DOHH2 (cell line): ENCODE measurements at regions not wholly inside any gene's neighbourhood (a gene's known extent, or its start where the extent isn't known, plus 50 kb on each side); places are given as distances from the start of the nearest gene placed in this dataset.
"Not testable (repeated sequence)": the region's sequence is repeated elsewhere in the genome, so short reads cannot be mapped to it uniquely, and the experiment has no call there.

ENCODE experiments used
- H3F3A ChIP-seq: fragments of 200-600 bp; sonication (generic), shearing (Covaris generic); 2 replicates; pipeline ENCODE4 v1.6.0; 2016; ENCODE audit warnings: antibody characterized with exemption, mild to moderate bottlenecking; ENCODE audit not compliant: control insufficient read depth, insufficient read depth
- H3K27ac ChIP-seq: fragments of 200-600 bp; sonication (generic); 2 replicates; pipeline ENCODE4 v1.5.1; 2014; ENCODE audit warnings: low read depth, mild to moderate bottlenecking, low read length, moderate library complexity
- H3K27me3 ChIP-seq: fragments of 200-600 bp; sonication (generic); 2 replicates; pipeline ENCODE4 v1.6.1; 2014; ENCODE audit warnings: mild to moderate bottlenecking, low read length, mixed read lengths; ENCODE audit not compliant: control insufficient read depth
- H3K36me3 ChIP-seq: fragments of 200-600 bp; sonication (generic); 2 replicates; pipeline ENCODE4 v1.6.1; 2014; ENCODE audit warnings: mild to moderate bottlenecking, low read length, moderate library complexity, mixed read lengths; ENCODE audit not compliant: control insufficient read depth
- H3K4me1 ChIP-seq: fragments of 200-600 bp; sonication (generic); 2 replicates; pipeline ENCODE4 v1.6.1; 2014; ENCODE audit warnings: mild to moderate bottlenecking, low read length, mixed read lengths; ENCODE audit not compliant: control insufficient read depth
- H3K4me2 ChIP-seq: fragments of 200-600 bp; sonication (generic); 2 replicates; pipeline ENCODE4 v1.6.0; 2014; ENCODE audit warnings: mild to moderate bottlenecking, low read length, moderate library complexity
- H3K4me3 ChIP-seq: fragments of 200-600 bp; sonication (generic); 2 replicates; pipeline ENCODE4 v1.5.1; 2014; ENCODE audit warnings: mild to moderate bottlenecking, low read length, mixed read lengths
- H3K79me2 ChIP-seq: fragments of 200-600 bp; sonication (generic); 2 replicates; pipeline ENCODE4 v1.6.1; 2014; ENCODE audit warnings: mild to moderate bottlenecking, low read length, mixed read lengths; ENCODE audit not compliant: control insufficient read depth
- H3K9me2 ChIP-seq: fragments of 200-600 bp; sonication (generic); replicated peaks from 2 replicates; pipeline ENCODE4 v1.6.1; 2014; ENCODE audit warnings: mild to moderate bottlenecking, low read length, mixed read lengths; ENCODE audit not compliant: control insufficient read depth
- H3K9me3 ChIP-seq: fragments of 200-600 bp; sonication (generic); 2 replicates; pipeline ENCODE4 v1.6.1; 2014; ENCODE audit warnings: antibody characterized with exemption, low read length, mixed read lengths; ENCODE audit not compliant: control insufficient read depth, insufficient read depth
- H4K20me1 ChIP-seq: fragments of 200-600 bp; sonication (generic); 2 replicates; pipeline ENCODE4 v1.6.0; 2014; ENCODE audit warnings: low read depth, mild to moderate bottlenecking, antibody characterized with exemption, low read length, moderate library complexity; ENCODE audit not compliant: control insufficient read depth, insufficient read depth
- CTCF ChIP-seq: fragments of 200-600 bp; sonication (generic); IDR thresholded peaks from one replicate; pipeline ENCODE4 v1.5.1; 2014; ENCODE audit warnings: antibody characterized with exemption, mild to moderate bottlenecking, low read depth, low read length; ENCODE audit not compliant: poor library complexity, severe bottlenecking
- EZH2phosphoT487 ChIP-seq: fragments of 200-600 bp; sonication (generic); IDR thresholded peaks from 2 replicates; pipeline ENCODE4 v1.6.1; 2017; ENCODE audit warnings: borderline replicate concordance, mild to moderate bottlenecking, antibody characterized with exemption, low read length, moderate library complexity, mixed read lengths

GRCh38 chr18:4755848-4756247, 300.7 kb upstream of the DLGAP1 start:
- Histone ChIP-seq H4K20me1 (no peaks in the 10 kb centered on the region), H3K27me3 (no peaks in the 10 kb centered on the region), H3K4me2 (peak overlapping the region; percentile 53), H3K36me3 (no peaks in the 10 kb centered on the region), H3K9me3 (no peaks in the 10 kb centered on the region), H3F3A (peaks cover 5% of the 10 kb centered on the region; the same call in 1 of the 2 replicates), H3K27ac (peak overlapping the region; percentile 25), H3K79me2 (no peaks in the 10 kb centered on the region), H3K4me3 (0 out of 2 replicates have a peak overlapping the region, but pooled peaks have one; percentile 2), H3K9me2 (no peaks in the 10 kb centered on the region), H3K4me1 (peaks cover 31% of the 10 kb centered on the region)
- TF ChIP-seq EZH2phosphoT487, result no peak
- TF ChIP-seq CTCF, result no peak

GRCh38 chr18:4753151-4753550, 298.0 kb upstream of the DLGAP1 start:
- H3K9me3 ChIP-seq, H3K9me2 ChIP-seq, H3K27ac ChIP-seq, H3K27me3 ChIP-seq, H3K36me3 ChIP-seq, H3K4me3 ChIP-seq, H3K79me2 ChIP-seq, H3F3A ChIP-seq, H3K4me2 ChIP-seq, H4K20me1 ChIP-seq: not testable (repeated sequence)
- peaks cover 29% of the 10 kb centered on the region for H3K4me1 ChIP-seq

- no peak overlapping the region for H3K27ac ChIP-seq
- TF ChIP-seq CTCF (no peak), EZH2phosphoT487 (no peak)
- no peaks in the 10 kb centered on the region for H3K36me3 ChIP-seq
- no peaks in the 10 kb centered on the region for H3K27me3 ChIP-seq
- H4K20me1 ChIP-seq, result no peaks in the 10 kb centered on the region
- H3K4me1 ChIP-seq, result peaks cover 13% of the 10 kb centered on the region
- H3F3A ChIP-seq, result peaks cover 5% of the 10 kb centered on the region; the same call in 1 of the 2 replicates
- H3K9me2 ChIP-seq, result no peaks in the 10 kb centered on the region
- no peaks in the 10 kb centered on the region for H3K79me2 ChIP-seq
- no peak overlapping the region for H3K4me2 ChIP-seq
- H3K9me3 ChIP-seq, result no peaks in the 10 kb centered on the region
- H3K4me3 ChIP-seq, result no peak overlapping the region
These were observed 296.4 kb upstream of the DLGAP1 start for GRCh38 chr18:4751523-4751922.

GRCh38 chr18:4750393-4751346, 295.6 kb upstream of the DLGAP1 start:
- Histone ChIP-seq H3K4me2 (no peak overlapping the region), H3K27ac (no peak overlapping the region), H3K9me2 (no peaks in the 10 kb centered on the region), H3K4me1 (peaks cover 4% of the 10 kb centered on the region), H4K20me1 (no peaks in the 10 kb centered on the region), H3K27me3 (no peaks in the 10 kb centered on the region), H3K4me3 (no peak overlapping the region), H3F3A (peaks cover 2% of the 10 kb centered on the region; the same call in 1 of the 2 replicates), H3K79me2 (no peaks in the 10 kb centered on the region), H3K9me3 (no peaks in the 10 kb centered on the region), H3K36me3 (no peaks in the 10 kb centered on the region)
- TF ChIP-seq CTCF, result no peak
- no peak for TF ChIP-seq EZH2phosphoT487
